Left renal cortex interstitium (tissue), 4 donors: ENCODE measurements at regions not wholly inside any gene's neighbourhood (a gene's known extent, or its start where the extent isn't known, plus 50 kb on each side); places are given as distances from the start of the nearest gene placed in this dataset.
A peak's percentile ranks its signal among the peaks of the same experiment; 100 is the strongest.

Source experiments
- DNase-seq, 4 donors: peaks; one replicate each; pipeline ENCODE4 v3.0.0-alpha.2; 2013; ENCODE audit warnings: low read depth in 4 of 4, low spot score in 2 of 4, missing footprints in 1 of 4

- DNase-seq = no peak
These were observed 238.2 kb upstream of the MYT1L start for GRCh38 chr2:2569306-2569705.

GRCh38 chr2:2568411-2568810 lies 237.3 kb upstream of the MYT1L start:
- no peak for DNase-seq

DNA sequence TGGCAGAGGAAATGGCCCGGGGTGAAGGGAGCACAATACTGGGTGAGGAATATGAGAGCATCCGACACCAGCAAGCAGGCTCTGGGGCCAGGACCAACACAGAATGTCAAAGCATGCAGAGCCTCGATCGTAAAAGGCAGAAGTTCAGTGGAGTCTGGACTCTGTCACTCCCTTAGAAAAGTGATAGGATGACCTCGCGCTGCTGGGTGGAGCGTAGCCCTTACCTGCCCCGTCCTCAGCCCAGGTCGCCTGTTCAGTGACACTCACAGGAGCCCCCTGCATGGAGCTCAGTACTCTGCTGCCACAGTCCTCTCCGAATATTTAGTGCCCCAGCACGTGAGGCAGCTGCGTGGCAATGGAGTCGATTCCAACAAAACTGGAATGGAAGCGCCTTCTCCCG lies 236.7 kb upstream of the MYT1L start:
- DNase-seq = no peak

DNA sequence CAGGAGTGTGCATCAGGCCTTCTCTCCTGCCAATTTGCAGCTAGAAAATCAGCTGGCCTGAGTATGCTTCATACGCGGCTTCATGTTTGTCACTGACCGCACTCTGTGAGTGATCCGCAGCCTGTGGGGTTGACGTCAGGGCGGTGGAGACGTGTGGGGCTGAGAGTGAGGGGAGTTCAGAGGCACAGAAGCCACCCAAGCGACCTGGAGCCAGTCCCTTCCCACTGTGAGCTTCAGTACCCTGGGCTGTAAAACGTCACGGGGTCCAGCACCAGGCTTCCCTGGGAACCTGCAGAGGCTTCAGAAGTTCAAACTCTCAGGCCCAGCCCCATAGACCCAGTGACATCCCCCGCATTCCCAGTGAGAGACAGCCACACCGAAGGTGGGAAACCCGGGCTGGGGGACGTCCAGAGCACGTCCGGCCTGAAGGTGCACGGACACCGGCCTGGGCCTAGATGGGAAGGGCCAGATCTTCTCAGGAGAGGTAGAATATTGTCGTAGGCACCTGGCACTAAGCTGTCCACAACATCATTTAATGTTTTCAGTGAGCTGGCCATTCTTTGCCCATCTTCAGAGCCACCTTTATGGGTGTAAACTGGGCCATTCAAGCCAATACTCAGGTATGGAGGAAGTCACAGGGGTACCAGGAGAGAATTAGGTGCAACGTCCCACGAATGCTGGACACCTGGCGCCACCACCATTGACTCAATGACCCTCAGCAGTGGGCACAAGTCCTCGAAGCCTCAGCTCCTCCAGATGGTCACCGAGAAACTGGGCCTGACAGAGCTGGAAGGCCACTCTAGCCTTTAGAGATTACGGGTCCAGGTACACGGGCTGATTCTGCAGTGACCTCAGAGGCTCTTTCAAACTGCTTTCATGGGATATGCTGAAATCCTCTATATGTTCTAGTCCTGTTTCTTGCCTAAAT lies 235.6 kb upstream of the MYT1L start:
- DNase-seq = no peak

DNA sequence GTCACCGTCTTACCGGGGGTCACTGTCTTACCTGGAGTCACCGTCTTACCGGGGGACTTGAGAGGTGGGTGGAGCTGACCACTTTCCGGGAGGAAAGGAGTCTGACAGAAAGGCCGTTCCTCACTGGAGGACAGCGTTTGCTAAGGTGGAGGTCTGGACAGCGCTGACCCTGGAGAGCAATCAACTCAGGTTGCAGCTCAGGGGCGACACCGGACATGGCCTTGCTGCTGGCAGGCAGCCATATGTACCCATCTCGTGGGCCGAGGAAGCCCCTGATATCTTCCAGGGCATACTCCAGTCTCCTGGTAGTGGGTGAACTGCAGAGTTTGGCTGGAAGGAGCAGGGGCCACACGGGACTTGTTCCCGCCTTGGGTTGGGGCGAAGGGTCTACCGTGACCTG lies 234.6 kb upstream of the MYT1L start:
- DNase-seq = no peak

GRCh38 chr2:2564300-2565078 lies 233.4 kb upstream of the MYT1L start:
- DNase-seq = no peak

- DNase-seq = no peak
These were observed 232.3 kb upstream of the MYT1L start for GRCh38 chr2:2563309-2563860.

DNA sequence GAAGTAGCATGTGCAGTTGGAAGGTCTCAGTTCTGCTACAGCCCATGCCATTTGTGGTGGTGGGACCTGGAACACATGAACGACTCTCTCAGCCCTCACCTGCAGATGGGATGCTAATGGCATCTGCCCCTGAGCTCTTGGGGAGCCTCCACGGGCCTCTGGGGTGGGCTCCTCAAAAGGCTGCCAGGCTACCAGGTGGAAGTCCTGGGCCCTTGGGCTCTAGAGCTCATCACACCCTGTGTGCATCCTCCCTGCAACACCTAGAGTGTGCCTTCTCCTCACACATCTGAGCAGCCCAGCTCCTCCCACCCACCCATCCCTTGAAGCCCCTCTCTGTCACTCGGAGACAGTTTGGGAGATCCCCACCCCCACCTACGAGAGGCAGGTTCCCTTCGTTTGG lies 231.8 kb upstream of the MYT1L start:
- no peak for DNase-seq

DNA sequence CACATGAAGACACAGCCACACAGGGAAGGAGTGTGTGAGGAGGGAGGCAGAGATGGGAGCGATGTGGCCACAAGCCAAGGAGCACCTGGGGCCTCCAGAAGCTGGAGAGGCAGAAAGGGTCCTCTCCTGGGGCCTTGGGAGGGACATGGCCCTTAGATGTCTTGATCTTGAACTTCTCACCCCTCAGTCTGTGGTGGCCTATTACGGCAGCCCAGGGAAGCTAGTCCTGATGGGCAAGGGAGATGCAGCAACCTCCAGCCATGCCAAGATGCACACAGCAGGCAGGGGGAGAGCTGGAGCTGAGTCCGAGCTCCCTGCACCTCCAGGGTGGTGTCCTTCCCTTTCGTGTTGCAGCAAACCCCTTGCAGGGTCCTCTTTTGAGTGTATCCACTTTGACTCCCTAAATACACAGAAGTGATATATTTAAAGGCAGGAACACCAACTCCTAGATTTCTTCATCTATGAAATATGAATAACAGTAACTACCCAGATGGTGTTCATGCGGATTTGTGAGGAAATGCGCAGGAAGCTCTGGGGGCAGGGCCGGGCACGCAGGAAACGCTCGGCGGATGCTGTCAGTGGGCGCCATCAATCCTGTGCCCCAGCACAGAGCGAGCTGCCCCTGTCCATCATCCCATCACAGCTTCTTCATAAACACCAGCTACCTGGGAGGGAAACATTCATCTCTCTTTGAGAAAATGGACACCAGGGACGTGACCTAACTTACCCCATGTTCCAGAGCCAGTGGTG lies 230.4 kb upstream of the MYT1L start:
- DNase-seq = no peak

GRCh38 chr2:2560374-2561015 lies 229.4 kb upstream of the MYT1L start:
- no peak for DNase-seq

DNA sequence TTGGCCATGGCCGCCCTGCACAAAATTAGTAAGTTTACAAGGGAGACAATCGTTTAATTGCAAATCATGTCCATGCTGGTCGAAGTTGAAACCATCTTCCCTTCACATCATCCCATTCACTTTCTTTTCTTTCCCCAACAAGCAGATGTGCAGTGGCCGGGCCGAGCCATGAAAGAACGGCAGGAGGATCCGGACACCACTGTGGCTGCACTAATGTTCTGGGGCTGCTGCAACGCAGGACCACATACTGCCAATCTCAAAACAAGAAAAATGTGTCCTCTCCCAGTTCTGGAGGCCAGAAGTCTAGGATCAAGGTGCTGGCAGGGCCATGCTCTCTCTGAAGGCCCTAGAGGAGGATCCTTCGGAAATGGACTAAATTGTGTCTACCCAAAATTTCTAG lies 227.4 kb upstream of the MYT1L start:
- DNase-seq = no peak

GRCh38 chr2:2557475-2557874 lies 226.4 kb upstream of the MYT1L start:
- no peak for DNase-seq

- no peak for DNase-seq
These were observed 219.8 kb upstream of the MYT1L start for GRCh38 chr2:2550856-2551255.

DNA sequence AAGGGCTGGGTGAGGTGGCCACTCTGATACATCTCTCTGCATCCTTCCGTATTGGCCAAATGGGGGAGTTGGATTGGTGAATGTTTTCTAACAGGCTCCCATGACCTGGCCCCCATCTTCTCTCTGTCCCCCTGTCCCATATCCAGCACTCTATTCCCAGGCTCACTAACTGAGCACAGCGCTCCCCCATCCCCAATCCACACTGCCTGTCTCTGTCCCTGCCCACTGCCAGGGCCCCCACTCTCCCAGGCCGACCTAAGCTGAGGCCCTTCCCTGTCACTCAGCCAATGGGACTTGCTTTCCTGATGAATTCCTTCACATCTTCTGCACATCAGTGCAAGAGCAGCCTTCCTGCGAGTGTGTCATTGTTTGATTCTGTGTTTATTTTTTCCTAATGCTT lies 216.8 kb upstream of the MYT1L start:
- no peak for DNase-seq

DNA sequence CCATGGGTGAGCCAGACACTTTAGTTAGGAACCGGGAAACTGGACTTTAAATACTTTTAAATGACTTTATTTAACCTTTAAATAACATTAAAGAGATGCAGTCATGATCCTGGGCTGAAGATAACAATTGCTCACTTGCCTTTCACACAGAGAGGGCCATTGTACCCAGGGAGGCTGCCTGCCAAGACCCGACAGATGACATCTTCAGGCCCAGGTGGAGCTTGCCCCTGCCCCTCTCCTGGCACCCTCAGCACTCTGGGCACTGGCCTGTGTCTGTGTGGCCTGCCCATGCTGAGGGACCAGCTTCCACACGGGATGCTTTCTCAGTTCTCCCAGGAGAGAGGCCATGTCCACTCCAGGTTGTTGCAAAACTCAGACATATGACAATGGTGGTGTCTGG lies 216.4 kb upstream of the MYT1L start:
- no peak for DNase-seq

DNA sequence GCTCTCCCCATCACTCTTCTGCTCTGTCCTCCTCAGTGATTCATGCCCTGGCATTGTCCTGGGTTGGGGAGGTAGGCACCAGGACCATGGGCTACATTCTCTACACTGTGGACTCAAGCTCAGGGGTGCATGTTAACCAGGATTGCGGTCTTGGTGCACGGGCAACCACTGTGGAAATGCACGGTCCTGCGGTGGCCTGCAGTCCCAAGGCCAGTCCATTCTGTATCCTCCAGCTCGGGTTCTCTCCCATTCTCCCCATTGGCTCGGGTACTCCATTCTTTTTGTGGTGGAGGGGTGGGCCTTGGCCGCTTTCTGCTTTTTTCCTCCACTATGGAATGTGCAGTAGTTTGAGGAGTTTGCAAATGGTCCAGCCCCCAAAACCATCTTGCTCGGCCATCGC lies 215.0 kb upstream of the MYT1L start:
- no peak for DNase-seq

DNA sequence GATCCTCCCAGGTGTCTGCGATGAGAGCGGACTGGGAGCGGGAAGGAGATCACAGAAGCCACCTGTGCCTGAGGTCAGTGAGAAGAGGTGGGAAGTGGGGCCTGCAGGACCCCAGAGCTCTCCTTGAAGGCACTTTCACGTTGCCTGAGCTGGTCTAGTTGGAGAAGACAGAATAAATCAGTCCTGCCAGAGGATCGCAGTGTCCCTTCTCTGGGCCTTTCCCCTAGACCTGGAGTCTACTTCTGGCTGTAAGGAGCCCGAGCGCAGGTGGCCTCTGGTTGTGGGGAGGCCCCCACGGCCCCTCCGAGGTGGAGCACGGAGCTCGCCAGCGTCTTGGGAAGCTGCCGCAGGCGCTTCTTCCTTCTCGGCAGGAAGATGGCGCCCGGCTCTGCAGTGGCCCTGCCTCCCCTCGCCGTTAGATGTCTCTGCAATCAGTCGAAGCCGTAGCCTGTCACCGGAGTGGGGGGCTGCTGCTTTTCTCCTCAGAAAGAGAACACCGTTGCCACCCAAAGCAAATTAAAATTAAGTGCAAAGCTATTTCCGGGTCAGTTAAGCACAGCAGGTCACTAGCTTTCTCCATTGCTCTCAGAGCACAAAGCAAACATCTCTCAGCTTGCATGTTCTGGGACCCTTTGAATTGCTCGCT lies 212.0 kb upstream of the MYT1L start:
- peak in 1 of 4 donors; percentile 25 for DNase-seq

DNA sequence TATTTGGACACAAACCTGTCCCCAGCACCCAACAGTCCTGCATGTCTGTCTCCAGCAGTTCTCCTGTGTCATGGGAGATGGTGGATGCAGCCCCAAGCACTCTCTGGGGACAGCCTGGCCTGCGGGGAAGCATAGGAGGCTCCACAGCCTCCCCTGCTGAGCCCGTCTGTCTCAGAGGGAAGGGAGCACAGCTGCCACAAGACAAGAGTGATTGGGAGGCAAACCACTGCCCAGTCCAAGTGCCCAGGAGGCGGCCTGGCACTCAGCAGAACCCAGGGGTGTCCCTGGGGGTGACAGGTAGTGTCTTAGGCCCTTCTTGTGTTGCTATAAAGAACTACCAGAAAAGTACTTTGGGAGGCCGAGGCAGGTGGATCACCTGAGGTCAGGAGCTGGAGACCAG lies 211.2 kb upstream of the MYT1L start:
- DNase-seq = no peak

- no peak for DNase-seq
These were observed 209.3 kb upstream of the MYT1L start for GRCh38 chr2:2540406-2540805.
